K562 (cell line): ENCODE measurements at regions not wholly inside any gene's neighbourhood (a gene's known extent, or its start where the extent isn't known, plus 50 kb on each side); places are given as distances from the start of the nearest gene placed in this dataset.

Experiments used
- L3MBTL2 ChIP-seq: fragments of 450-650 bp; IDR thresholded peaks from 2 replicates; pipeline ENCODE4 v1.6.1; 2016; ENCODE audit warnings: mild to moderate bottlenecking, moderate library complexity
- NCOA2 ChIP-seq, 2 experiments: fragments of 450-650 bp; IDR thresholded peaks; 2 replicates each; pipeline ENCODE4 v1.6.1; 2018; ENCODE audit warnings: mild to moderate bottlenecking in 2 of 2, moderate library complexity in 1 of 2; ENCODE audit not compliant: partially characterized antibody in 2 of 2
- RBM15 ChIP-seq: fragments of 200-400 bp; formaldehyde crosslinking; IDR thresholded peaks from 2 replicates; pipeline ENCODE4 v1.6.1; 2018; ENCODE audit warnings: mild to moderate bottlenecking, low read length, moderate library complexity; ENCODE audit not compliant: insufficient read depth
- ZNF609 ChIP-seq: sonication (generic); formaldehyde crosslinking; IDR thresholded peaks from 2 replicates; pipeline ENCODE4 v1.8.1; 2023; ENCODE audit warnings: missing genetic modification reagents, mild to moderate bottlenecking, borderline replicate concordance
- TF ChIP-seq, protein P1 (sequence below): IDR thresholded peaks from 2 replicates; pipeline ENCODE4 v1.6.1; 2011; ENCODE audit not compliant: insufficient read length; ENCODE audit errors: extremely low read depth

- TF ChIP-seq ZNF609 (CRISPR knock-in tag) = no peak
- TF ChIP-seq, protein P1, sequence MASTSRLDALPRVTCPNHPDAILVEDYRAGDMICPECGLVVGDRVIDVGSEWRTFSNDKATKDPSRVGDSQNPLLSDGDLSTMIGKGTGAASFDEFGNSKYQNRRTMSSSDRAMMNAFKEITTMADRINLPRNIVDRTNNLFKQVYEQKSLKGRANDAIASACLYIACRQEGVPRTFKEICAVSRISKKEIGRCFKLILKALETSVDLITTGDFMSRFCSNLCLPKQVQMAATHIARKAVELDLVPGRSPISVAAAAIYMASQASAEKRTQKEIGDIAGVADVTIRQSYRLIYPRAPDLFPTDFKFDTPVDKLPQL = no peak
- no peak for TF ChIP-seq L3MBTL2
- TF ChIP-seq NCOA2 (IDR thresholded peaks at IDR 0.05; ENCODE audit: partially characterized antibody in 2 of 2) = no peak
- no peak for TF ChIP-seq RBM15
These were observed 1076.4 kb upstream of the PABPC4L start (continued) for GRCh38 chr4:135277980-135278315.
